HG03575 (cell line): ENCODE measurements at regions not wholly inside any gene's neighbourhood (a gene's known extent, or its start where the extent isn't known, plus 50 kb on each side); places are given as distances from the start of the nearest gene placed in this dataset.
"Not testable (repeated sequence)": the region's sequence is repeated elsewhere in the genome, so short reads cannot be mapped to it uniquely, and the experiment has no call there.

Experiments
- ATAC-seq: cut with Tn5 transposase; IDR thresholded peaks from one replicate; pipeline ENCODE4 v1.9.1; 2021; ENCODE audit not compliant: unreplicated experiment, insufficient number of reproducible peaks, low FRiP score; ENCODE audit errors: extremely low read depth

GRCh38 chr2:134063916-134064315, 190.0 kb upstream of the MGAT5 start:
- ATAC-seq = not testable (repeated sequence)

GRCh38 chr2:134070281-134070741, 183.6 kb upstream of the MGAT5 start:
- no peak for ATAC-seq

- no peak for ATAC-seq
Measured at GRCh38 chr2:134072341-134072740, 181.5 kb upstream of the MGAT5 start.

- ATAC-seq = no peak
Measured at GRCh38 chr2:134073023-134073422, 180.8 kb upstream of the MGAT5 start.

GRCh38 chr2:134074619-134075018, 179.3 kb upstream of the MGAT5 start:
- no peak for ATAC-seq

GRCh38 chr2:134075204-134075603, 178.7 kb upstream of the MGAT5 start:
- no peak for ATAC-seq

- ATAC-seq = no peak
Measured at GRCh38 chr2:134078354-134078753, 175.5 kb upstream of the MGAT5 start.

GRCh38 chr2:134079373-134079772, 174.5 kb upstream of the MGAT5 start:
- peak; percentile 74 for ATAC-seq

- no peak for ATAC-seq
Measured at GRCh38 chr2:134080386-134081089, 173.3 kb upstream of the MGAT5 start.

GRCh38 chr2:134081238-134081938, 172.5 kb upstream of the MGAT5 start:
- ATAC-seq = no peak

- no peak for ATAC-seq
Measured at GRCh38 chr2:134083548-134083947, 170.3 kb upstream of the MGAT5 start.

- ATAC-seq = no peak
Measured at GRCh38 chr2:134086594-134087219, 167.2 kb upstream of the MGAT5 start.

- ATAC-seq = no peak
Measured at GRCh38 chr2:134087371-134087921, 166.4 kb upstream of the MGAT5 start.

- ATAC-seq = no peak
Measured at GRCh38 chr2:134089454-134089853, 164.4 kb upstream of the MGAT5 start.

- no peak for ATAC-seq
Measured at GRCh38 chr2:134097740-134098139, 156.1 kb upstream of the MGAT5 start.

GRCh38 chr2:134098321-134098720, 155.6 kb upstream of the MGAT5 start:
- ATAC-seq = no peak

- ATAC-seq = no peak
Measured at GRCh38 chr2:134099273-134099672, 154.6 kb upstream of the MGAT5 start.

- ATAC-seq = no peak
Measured at GRCh38 chr2:134103196-134103595, 150.7 kb upstream of the MGAT5 start.

GRCh38 chr2:134104754-134105153, 149.1 kb upstream of the MGAT5 start:
- ATAC-seq = no peak

- no peak for ATAC-seq
Measured at GRCh38 chr2:134107402-134107801, 146.5 kb upstream of the MGAT5 start.
